ENCODE measurements at regions not wholly inside any gene's neighbourhood (a gene's known extent, or its start where the extent isn't known, plus 50 kb on each side); places are given as distances from the start of the nearest gene placed in this dataset.

- Histone ChIP-seq H2AFZ (no peak overlapping the region), H4K20me1 (replicated peaks; ENCODE audit: insufficient read depth) (no peaks in the 10 kb centered on the region), H3K79me2 (replicated peaks; ENCODE audit: insufficient read depth) (no peaks in the 10 kb centered on the region), H3K4me1 (ENCODE audit: insufficient read depth) (peaks cover 19% of the 10 kb centered on the region; the same call in 1 of the 2 replicates), H3K4me2 (peak overlapping the region; percentile 9; the same call in 1 of the 2 replicates), H3K36me3 (ENCODE audit: insufficient read depth) (no peaks in the 10 kb centered on the region), H3K27me3 (ENCODE audit: insufficient read depth) (no peaks in the 10 kb centered on the region), H3K9me2 (ENCODE audit: insufficient read depth) (no peaks in the 10 kb centered on the region), H3K4me3 (no peak overlapping the region), H3K27ac (ENCODE audit: low read depth) (peak overlapping the region; percentile 87), H3F3A (replicated peaks; ENCODE audit: low read depth) (no peaks in the 10 kb centered on the region)
- no peak for TF ChIP-seq NANOG (IDR thresholded peaks at IDR 0.05; ENCODE audit: borderline replicate concordance)
- TF ChIP-seq STAT1 (IDR thresholded peaks at IDR 0.05; ENCODE audit: unreplicated experiment), result no peak
- TF ChIP-seq ZNF331 (CRISPR knock-in tag; IDR thresholded peaks at IDR 0.05; ENCODE audit: low read depth), result no peak
- TF ChIP-seq EZH2 (IDR thresholded peaks at IDR 0.05; ENCODE audit: low read depth, unreplicated experiment), result no peak
- no peak for TF ChIP-seq JUNB (IDR thresholded peaks at IDR 0.05; ENCODE audit: unreplicated experiment)
- no peak for TF ChIP-seq ZNF462 (CRISPR knock-in tag; IDR thresholded peaks at IDR 0.05)
- no peak for TF ChIP-seq CTCF (conservative IDR thresholded peaks at IDR 0.05; ENCODE audit: low read depth in 2 of 2)
- TF ChIP-seq POLR2AphosphoS5 (IDR thresholded peaks at IDR 0.05; ENCODE audit: low read depth), result no peak
- TF ChIP-seq REST (IDR thresholded peaks at IDR 0.05; ENCODE audit: unreplicated experiment), result no peak
- no peak for TF ChIP-seq ZNF114 (CRISPR knock-in tag; IDR thresholded peaks at IDR 0.05)
- no peak for TF ChIP-seq ETS1 (IDR thresholded peaks at IDR 0.05)
- TF ChIP-seq EZH2phosphoT487 (IDR thresholded peaks at IDR 0.05; ENCODE audit: unreplicated experiment), result no peak
- no peak for TF ChIP-seq CREB1 (CRISPR knock-in tag; IDR thresholded peaks at IDR 0.05; ENCODE audit: low read depth)
- DNase-seq (ENCODE audit: low spot score) (peak; percentile 44), ATAC-seq (peak; percentile 74)
- Mint-ChIP-seq H3K4me3 (no peak overlapping the region), H3K27ac (peak overlapping the region; percentile 89), H3K9me3 (no peaks in the 10 kb centered on the region), H3K36me3 (ENCODE audit: low read depth) (no peaks in the 10 kb centered on the region), H3K4me1 (peaks cover 14% of the 10 kb centered on the region), H3K27me3 (ENCODE audit: insufficient read depth, low read depth, poor library complexity) (no peaks in the 10 kb centered on the region)
Observed at GRCh38 chr2:49640630-49641029, 486.3 kb upstream of the FSHR start.

All from GM23338 (cell line).